ENCODE measurements at regions not wholly inside any gene's neighbourhood (a gene's known extent, or its start where the extent isn't known, plus 50 kb on each side); places are given as distances from the start of the nearest gene placed in this dataset.

DNA sequence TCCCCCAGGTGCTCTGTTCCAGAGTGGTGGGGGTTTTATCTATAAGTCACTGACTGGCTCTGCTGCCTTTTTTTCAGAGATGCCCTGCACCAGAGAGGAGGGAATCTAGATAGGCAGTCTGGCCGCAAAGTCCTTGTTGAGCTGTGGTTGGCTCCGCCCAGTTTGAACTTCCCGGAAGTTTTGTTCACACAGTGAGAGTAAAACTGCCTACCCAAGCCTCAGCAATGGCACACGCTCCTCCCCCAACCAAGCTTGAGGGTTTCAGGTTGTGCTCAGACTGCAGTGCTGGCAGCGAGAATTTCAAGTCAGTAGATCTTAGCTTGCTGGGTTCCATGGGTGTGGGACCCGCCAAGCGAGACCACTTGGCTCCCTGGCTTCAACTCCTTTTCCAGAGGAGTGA is 1428.6 kb downstream of the MAT2B start:
- no peak overlapping the region for H3K4me3 ChIP-seq (replicated peaks in 1 of 3; ENCODE audit: insufficient read depth in 1 of 3, low read depth in 1 of 3, low read length in 3 of 3)

More for the DNA sequence above, 1428.6 kb downstream of the MAT2B start:
- FAIRE-seq (no peak), DNase-seq (ENCODE audit: low read depth, low spot score) (no peak)
- ChIA-PET CTCF (no interaction called here), POLR2A (no interaction called here)
- H3K4me2 ChIP-seq (ENCODE audit: insufficient read depth, low read length) = no peak overlapping the region
- H3K27ac ChIP-seq (ENCODE audit: insufficient read depth, low read depth, low read length) = no peak overlapping the region
- H3K4me1 ChIP-seq (ENCODE audit: control insufficient read depth, extremely low read depth, insufficient read depth, low read length) = no peaks in the 10 kb centered on the region
- H4K20me1 ChIP-seq (replicated peaks; ENCODE audit: control insufficient read depth, extremely low read depth, insufficient read depth, low read length) = no peaks in the 10 kb centered on the region
- H3K79me2 ChIP-seq (ENCODE audit: control insufficient read depth, insufficient read depth, low read length) = no peaks in the 10 kb centered on the region
- H3K27me3 ChIP-seq (ENCODE audit: control insufficient read depth in 2 of 2, insufficient read depth in 2 of 2, low read length in 2 of 2) = no peaks in the 10 kb centered on the region
- no peak overlapping the region for H3K9ac ChIP-seq (replicated peaks; ENCODE audit: extremely low read depth, insufficient read depth, low read length)
- H3K36me3 ChIP-seq (ENCODE audit: control insufficient read depth in 2 of 2, extremely low read depth in 1 of 2, insufficient read depth in 2 of 2, low read length in 2 of 2) = no peaks in the 10 kb centered on the region
- dilution Hi-C loops (cut with MboI; ENCODE audit: extremely low pct_ligation_motif_present, low sequenced_read_pairs) = no loop called here
- intact Hi-C loops (cut with micrococcal nuclease) = no loop called here
- no peak overlapping the region for H2AFZ ChIP-seq (ENCODE audit: low read depth, low read length)
- no peaks in the 10 kb centered on the region for H3K9me1 ChIP-seq (replicated peaks; ENCODE audit: control insufficient read depth, extremely low read depth, insufficient read depth, low read length)
- TF ChIP-seq GATA2 (IDR thresholded peaks at IDR 0.05; ENCODE audit: insufficient read depth, insufficient read length, low read depth, low read length) (no peak), JUN (IDR thresholded peaks at IDR 0.05; ENCODE audit: borderline replicate concordance, insufficient read depth, insufficient read length, low read depth) (no peak), EZH2 (IDR thresholded peaks at IDR 0.05; ENCODE audit: borderline replicate concordance, low read depth, low read length, severe bottlenecking) (no peak), MYC (IDR thresholded peaks at IDR 0.05; ENCODE audit: low read depth, low read length) (no peak), POLR2AphosphoS5 (IDR thresholded peaks at IDR 0.05; ENCODE audit: insufficient read depth, low read depth, low read length) (no peak), POLR2A (IDR thresholded peaks at IDR 0.05; ENCODE audit: low read depth, low read length) (no peak), FOS (IDR thresholded peaks at IDR 0.05; ENCODE audit: borderline replicate concordance, insufficient read depth, low read length) (no peak)
- TF ChIP-seq, protein P1, sequence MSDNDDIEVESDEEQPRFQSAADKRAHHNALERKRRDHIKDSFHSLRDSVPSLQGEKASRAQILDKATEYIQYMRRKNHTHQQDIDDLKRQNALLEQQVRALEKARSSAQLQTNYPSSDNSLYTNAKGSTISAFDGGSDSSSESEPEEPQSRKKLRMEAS (IDR thresholded peaks at IDR 0.05; ENCODE audit: insufficient read depth, insufficient read length) = no peak
- TF ChIP-seq, protein P2, sequence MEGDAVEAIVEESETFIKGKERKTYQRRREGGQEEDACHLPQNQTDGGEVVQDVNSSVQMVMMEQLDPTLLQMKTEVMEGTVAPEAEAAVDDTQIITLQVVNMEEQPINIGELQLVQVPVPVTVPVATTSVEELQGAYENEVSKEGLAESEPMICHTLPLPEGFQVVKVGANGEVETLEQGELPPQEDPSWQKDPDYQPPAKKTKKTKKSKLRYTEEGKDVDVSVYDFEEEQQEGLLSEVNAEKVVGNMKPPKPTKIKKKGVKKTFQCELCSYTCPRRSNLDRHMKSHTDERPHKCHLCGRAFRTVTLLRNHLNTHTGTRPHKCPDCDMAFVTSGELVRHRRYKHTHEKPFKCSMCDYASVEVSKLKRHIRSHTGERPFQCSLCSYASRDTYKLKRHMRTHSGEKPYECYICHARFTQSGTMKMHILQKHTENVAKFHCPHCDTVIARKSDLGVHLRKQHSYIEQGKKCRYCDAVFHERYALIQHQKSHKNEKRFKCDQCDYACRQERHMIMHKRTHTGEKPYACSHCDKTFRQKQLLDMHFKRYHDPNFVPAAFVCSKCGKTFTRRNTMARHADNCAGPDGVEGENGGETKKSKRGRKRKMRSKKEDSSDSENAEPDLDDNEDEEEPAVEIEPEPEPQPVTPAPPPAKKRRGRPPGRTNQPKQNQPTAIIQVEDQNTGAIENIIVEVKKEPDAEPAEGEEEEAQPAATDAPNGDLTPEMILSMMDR (IDR thresholded peaks at IDR 0.05; ENCODE audit: extremely low read depth in 1 of 2, insufficient read depth in 1 of 2, low read depth in 1 of 2, low read length in 2 of 2) = no peak
- no TSS peak for BruUV-seq (replicated peaks)
- H3K9me3 ChIP-seq (replicated peaks; ENCODE audit: control insufficient read depth, insufficient read depth, low read length) = no peaks in the 10 kb centered on the region

All from endothelial cell of umbilical vein (primary cell).